CD4-positive, alpha-beta T cell (primary cell): ENCODE measurements at regions not wholly inside any gene's neighbourhood (a gene's known extent, or its start where the extent isn't known, plus 50 kb on each side); places are given as distances from the start of the nearest gene placed in this dataset.

Experiments
- ATAC-seq: fragments of 200-7000 bp; cut with Tn5 transposase; one replicate; pipeline ENCODE4 v1.10.0; 2022; ENCODE audit warnings: mild to moderate bottlenecking; ENCODE audit not compliant: poor library complexity
- CTCF ChIA-PET: fragments of 350-600 bp; sonication (Branson Sonifier 250); formaldehyde crosslinking; loops from one replicate; lab custom pipeline; 2021; ENCODE audit warnings: antibody characterized with exemption, inconsistent platforms; lab: Charles Lee
- POLR2A ChIA-PET: fragments of 350-600 bp; sonication (Branson Sonifier 250); formaldehyde crosslinking; loops from one replicate; lab custom pipeline; 2021; ENCODE audit warnings: antibody characterized with exemption, inconsistent platforms; lab: Charles Lee
- DNase-seq, 14 experiments: peaks; one replicate each; pipeline ENCODE4 v3.0.0-alpha.2; 2013 to 2020; ENCODE audit warnings: mixed read lengths in 2 of 14
- H3K27ac ChIP-seq, 2 donors: one replicate each; pipeline versions ENCODE4 v1.5.1 to v1.7.0; 2013; ENCODE audit warnings: low read length in 2 of 2, low read depth in 1 of 2, mild to moderate bottlenecking in 1 of 2
- H3K27me3 ChIP-seq, 2 experiments: 1 replicate in 1 of 2; 2 replicates in 1 of 2; pipeline versions ENCODE4 v1.6.1 to v1.7.0; 2013; ENCODE audit warnings: low read length in 2 of 2, control low read depth in 1 of 2, mild to moderate bottlenecking in 1 of 2, moderate library complexity in 1 of 2; ENCODE audit not compliant: insufficient read depth in 2 of 2, control insufficient read depth in 1 of 2
- H3K36me3 ChIP-seq: one replicate; pipeline ENCODE4 v1.6.1; 2013; ENCODE audit warnings: low read length, control low read depth; ENCODE audit not compliant: insufficient read depth
- H3K4me1 ChIP-seq: one replicate; pipeline ENCODE4 v1.6.1; 2013; ENCODE audit warnings: low read length, control low read depth; ENCODE audit not compliant: insufficient read depth
- H3K4me3 ChIP-seq: one replicate; pipeline ENCODE4 v1.5.1; 2013; ENCODE audit warnings: mild to moderate bottlenecking, low read length, moderate library complexity
- H3K9me3 ChIP-seq, 2 experiments: 1 replicate in 1 of 2; 2 replicates in 1 of 2; pipeline versions ENCODE4 v1.6.1 to v1.7.0; 2013; ENCODE audit warnings: low read length in 2 of 2, mild to moderate bottlenecking in 2 of 2, control low read depth in 1 of 2, moderate library complexity in 1 of 2; ENCODE audit not compliant: control insufficient read depth in 1 of 2, insufficient read depth in 1 of 2
- H3K27ac Mint-ChIP-seq: one replicate; pipeline ENCODE4 v1.8.0; 2020; ENCODE audit warnings: mixed read lengths
- H3K27me3 Mint-ChIP-seq: one replicate; pipeline ENCODE4 v1.8.0; 2021; ENCODE audit warnings: mixed read lengths
- H3K36me3 Mint-ChIP-seq: one replicate; pipeline ENCODE4 v1.8.0; 2021; ENCODE audit warnings: low read depth, mixed read lengths
- H3K4me1 Mint-ChIP-seq: one replicate; pipeline ENCODE4 v1.8.0; 2021; ENCODE audit warnings: low read depth, mixed read lengths
- H3K4me3 Mint-ChIP-seq: one replicate; pipeline ENCODE4 v1.8.0; 2020; ENCODE audit warnings: mild to moderate bottlenecking, mixed read lengths
- H3K9me3 Mint-ChIP-seq: one replicate; pipeline ENCODE4 v1.8.0; 2020; ENCODE audit warnings: mixed read lengths
- CTCF ChIP-seq: fragments of 200-600 bp; IDR thresholded peaks from one replicate; pipeline ENCODE4 v1.8.0; 2022; ENCODE audit warnings: antibody characterized with exemption, mild to moderate bottlenecking
- intact Hi-C, 2 experiments: fragments of 100-400 bp; cut with DNase I in 1 of 2; cut with micrococcal nuclease in 1 of 2; formaldehyde crosslinking; loops; one replicate each; pipeline versions ENCODE4 v1.15.1 to v1.9.0; 2023 to 2025; cut with DNase I, micrococcal nuclease

GRCh38 chr4:24702281-24702680 is 93.1 kb upstream of the SOD3 start:
- H3K36me3 Mint-ChIP-seq = no peaks in the 10 kb centered on the region
- H3K4me1 Mint-ChIP-seq = no peaks in the 10 kb centered on the region
- TF ChIP-seq CTCF = no peak
- H3K9me3 Mint-ChIP-seq = no peaks in the 10 kb centered on the region
- Histone ChIP-seq H3K36me3 (no peaks in the 10 kb centered on the region), H3K4me3 (no peak overlapping the region), H3K27me3 (no peaks in the 10 kb centered on the region), H3K27ac (no peak overlapping the region), H3K4me1 (no peaks in the 10 kb centered on the region), H3K9me3 (peaks cover 0 to 4% of the 10 kb centered on the region in 2 experiments)
- ChIA-PET CTCF (no interaction called here), POLR2A (no interaction called here)
- no peak overlapping the region for H3K27ac Mint-ChIP-seq
- no peak for ATAC-seq
- intact Hi-C loops = no loop called here
- peaks cover 4% of the 10 kb centered on the region for H3K27me3 Mint-ChIP-seq
- no peak for DNase-seq
- no peak overlapping the region for H3K4me3 Mint-ChIP-seq

- no peaks in the 10 kb centered on the region for H3K9me3 Mint-ChIP-seq
- no peak overlapping the region for H3K27ac Mint-ChIP-seq
- no peaks in the 10 kb centered on the region for H3K4me1 Mint-ChIP-seq
- Histone ChIP-seq H3K4me1 (no peaks in the 10 kb centered on the region), H3K9me3 (peaks cover 0 to 4% of the 10 kb centered on the region in 2 experiments), H3K27me3 (no peaks in the 10 kb centered on the region), H3K4me3 (no peak overlapping the region), H3K27ac (no peak overlapping the region), H3K36me3 (no peaks in the 10 kb centered on the region)
- peaks cover 1% of the 10 kb centered on the region for H3K27me3 Mint-ChIP-seq
- ATAC-seq (no peak), DNase-seq (no peak)
- ChIA-PET CTCF (no interaction called here), POLR2A (no interaction called here)
- no peak overlapping the region for H3K4me3 Mint-ChIP-seq
- TF ChIP-seq CTCF = no peak
- intact Hi-C loops = no loop called here
- no peaks in the 10 kb centered on the region for H3K36me3 Mint-ChIP-seq
These were observed 92.1 kb upstream of the SOD3 start for GRCh38 chr4:24703298-24703697.

GRCh38 chr4:24704149-24704548 is 91.2 kb upstream of the SOD3 start:
- Histone ChIP-seq H3K27me3 (no peaks in the 10 kb centered on the region), H3K4me1 (no peaks in the 10 kb centered on the region), H3K9me3 (peaks cover 0 to 4% of the 10 kb centered on the region in 2 experiments), H3K27ac (no peak overlapping the region), H3K36me3 (no peaks in the 10 kb centered on the region), H3K4me3 (no peak overlapping the region)
- no peak overlapping the region for H3K4me3 Mint-ChIP-seq
- POLR2A ChIA-PET = no interaction called here
- H3K4me1 Mint-ChIP-seq = no peaks in the 10 kb centered on the region
- ATAC-seq = no peak
- DNase-seq = no peak
- no peaks in the 10 kb centered on the region for H3K9me3 Mint-ChIP-seq
- TF ChIP-seq CTCF = no peak
- intact Hi-C loops = no loop called here
- H3K27me3 Mint-ChIP-seq = no peaks in the 10 kb centered on the region
- CTCF ChIA-PET = no interaction called here
- H3K27ac Mint-ChIP-seq = no peak overlapping the region
- no peaks in the 10 kb centered on the region for H3K36me3 Mint-ChIP-seq
